Osteoblast (primary cell): ENCODE measurements at regions not wholly inside any gene's neighbourhood (a gene's known extent, or its start where the extent isn't known, plus 50 kb on each side); places are given as distances from the start of the nearest gene placed in this dataset.

Experiments
- DNase-seq: peaks from one replicate; pipeline ENCODE4 v3.0.0; 2011; ENCODE audit warnings: low spot score, mixed read lengths; ENCODE audit not compliant: insufficient read length; ENCODE audit errors: missing footprints
- H2AFZ ChIP-seq: 2 replicates; pipeline ENCODE4 v1.6.0; 2011; ENCODE audit warnings: mild to moderate bottlenecking, low read length
- H3K27ac ChIP-seq: 2 replicates; pipeline ENCODE4 v1.5.1; 2011; ENCODE audit warnings: mild to moderate bottlenecking, low read depth, low read length, moderate library complexity
- H3K27me3 ChIP-seq: 2 replicates; pipeline ENCODE4 v1.6.0; 2012; ENCODE audit warnings: mild to moderate bottlenecking, control low read depth, inconsistent platforms, low read length, moderate library complexity; ENCODE audit not compliant: insufficient read depth
- H3K36me3 ChIP-seq: 2 replicates; pipeline ENCODE4 v1.5.1; 2011; ENCODE audit warnings: mild to moderate bottlenecking, low read length, control low read depth, moderate library complexity; ENCODE audit not compliant: insufficient read depth
- H3K4me1 ChIP-seq: 2 replicates; pipeline ENCODE4 v1.5.1; 2011; ENCODE audit warnings: mild to moderate bottlenecking, low read length, control low read depth, moderate library complexity; ENCODE audit not compliant: insufficient read depth
- H3K4me2 ChIP-seq: 2 replicates; pipeline ENCODE4 v1.6.0; 2011; ENCODE audit warnings: mild to moderate bottlenecking, low read length; ENCODE audit not compliant: insufficient read depth
- H3K4me3 ChIP-seq: fragments of 200-600 bp; sonication (generic); 3 replicates; pipeline ENCODE4 v1.5.1; 2012; ENCODE audit warnings: mild to moderate bottlenecking, low read length, inconsistent platforms; ENCODE audit not compliant: insufficient read depth
- H3K79me2 ChIP-seq: 2 replicates; pipeline ENCODE4 v1.6.0; 2012; ENCODE audit warnings: mild to moderate bottlenecking, low read length, control low read depth, inconsistent platforms; ENCODE audit not compliant: insufficient read depth
- H3K9me3 ChIP-seq: 2 replicates; pipeline ENCODE4 v1.5.1; 2011; ENCODE audit warnings: low read depth, low read length, control low read depth
- H4K20me1 ChIP-seq: 2 replicates; pipeline ENCODE4 v1.6.0; 2012; ENCODE audit warnings: mild to moderate bottlenecking, low read length, control low read depth; ENCODE audit not compliant: insufficient read depth
- CTCF ChIP-seq: IDR thresholded peaks from 2 replicates; pipeline ENCODE4 v1.5.1; 2011; ENCODE audit warnings: mild to moderate bottlenecking, low read depth, low read length, moderate library complexity; ENCODE audit errors: extremely low read depth

- H3K4me2 ChIP-seq, result no peak overlapping the region
These were observed 258.8 kb upstream of the NRXN1 start for GRCh38 chr2:51290725-51291124.

GRCh38 chr2:51289045-51289444 lies 257.1 kb upstream of the NRXN1 start:
- Histone ChIP-seq H3K27me3 (no peaks in the 10 kb centered on the region), H3K36me3 (no peaks in the 10 kb centered on the region), H2AFZ (no peak overlapping the region), H3K79me2 (no peaks in the 10 kb centered on the region), H3K9me3 (no peaks in the 10 kb centered on the region), H3K4me2 (no peak overlapping the region), H3K4me1 (no peaks in the 10 kb centered on the region), H4K20me1 (no peaks in the 10 kb centered on the region), H3K27ac (no peak overlapping the region), H3K4me3 (no peak overlapping the region)
- no peak for DNase-seq
- no peak for TF ChIP-seq CTCF

More at GRCh38 chr2:51290725-51291124, 258.8 kb upstream of the NRXN1 start:
- H2AFZ ChIP-seq, result no peak overlapping the region
- TF ChIP-seq CTCF, result no peak
- no peak overlapping the region for H3K4me3 ChIP-seq
- H3K27ac ChIP-seq, result peak overlapping the region; percentile 12
- no peaks in the 10 kb centered on the region for H3K9me3 ChIP-seq
- no peaks in the 10 kb centered on the region for H3K4me1 ChIP-seq
- no peaks in the 10 kb centered on the region for H4K20me1 ChIP-seq
- H3K79me2 ChIP-seq, result no peaks in the 10 kb centered on the region
- H3K27me3 ChIP-seq, result no peaks in the 10 kb centered on the region
- H3K36me3 ChIP-seq, result no peaks in the 10 kb centered on the region
- peak; percentile 6 for DNase-seq

- TF ChIP-seq CTCF, result no peak
- no peaks in the 10 kb centered on the region for H3K9me3 ChIP-seq
- H2AFZ ChIP-seq, result no peak overlapping the region
- no peak for DNase-seq
- no peaks in the 10 kb centered on the region for H4K20me1 ChIP-seq
- no peaks in the 10 kb centered on the region for H3K36me3 ChIP-seq
- no peak overlapping the region for H3K4me3 ChIP-seq
- no peak overlapping the region for H3K4me2 ChIP-seq
- no peaks in the 10 kb centered on the region for H3K4me1 ChIP-seq
- H3K27me3 ChIP-seq, result no peaks in the 10 kb centered on the region
- H3K27ac ChIP-seq, result no peak overlapping the region
- no peaks in the 10 kb centered on the region for H3K79me2 ChIP-seq
These were observed 236.3 kb upstream of the NRXN1 start for GRCh38 chr2:51268191-51268590.

GRCh38 chr2:51265539-51265938 lies 233.6 kb upstream of the NRXN1 start:
- H4K20me1 ChIP-seq, result no peaks in the 10 kb centered on the region
- H3K27ac ChIP-seq, result no peak overlapping the region
- DNase-seq, result no peak
- H3K27me3 ChIP-seq, result no peaks in the 10 kb centered on the region
- no peak overlapping the region for H3K4me3 ChIP-seq
- no peak overlapping the region for H3K4me2 ChIP-seq
- TF ChIP-seq CTCF, result no peak
- H3K9me3 ChIP-seq, result no peaks in the 10 kb centered on the region
- no peaks in the 10 kb centered on the region for H3K79me2 ChIP-seq
- H2AFZ ChIP-seq, result no peak overlapping the region
- no peaks in the 10 kb centered on the region for H3K4me1 ChIP-seq
- H3K36me3 ChIP-seq, result no peaks in the 10 kb centered on the region
